GM18861 (cell line): ENCODE measurements at regions not wholly inside any gene's neighbourhood (a gene's known extent, or its start where the extent isn't known, plus 50 kb on each side); places are given as distances from the start of the nearest gene placed in this dataset.
"Not testable (repeated sequence)": the region's sequence is repeated elsewhere in the genome, so short reads cannot be mapped to it uniquely, and the experiment has no call there.

Experiments used
- ATAC-seq: cut with Tn5 transposase; IDR thresholded peaks from one replicate; pipeline ENCODE4 v1.9.1; 2021; ENCODE audit not compliant: unreplicated experiment

- no peak for ATAC-seq
These were observed 98.8 kb upstream of the DPH5 start for GRCh38 chr1:101124405-101124804.

GRCh38 chr1:101123904-101124303 lies 98.3 kb upstream of the DPH5 start:
- not testable (repeated sequence) for ATAC-seq

- peak; percentile 94 for ATAC-seq
These were observed 97.0 kb upstream of the DPH5 start for GRCh38 chr1:101122452-101123166.

GRCh38 chr1:101121975-101122374 lies 96.4 kb upstream of the DPH5 start:
- ATAC-seq = no peak

GRCh38 chr1:101121504-101121903 lies 95.9 kb upstream of the DPH5 start:
- ATAC-seq = no peak

- ATAC-seq = no peak
These were observed 95.3 kb upstream of the DPH5 start for GRCh38 chr1:101120868-101121267.

GRCh38 chr1:101119289-101119688 lies 93.7 kb upstream of the DPH5 start:
- no peak for ATAC-seq

GRCh38 chr1:101116006-101116405 lies 90.4 kb upstream of the DPH5 start:
- no peak for ATAC-seq

- ATAC-seq = no peak
These were observed 89.5 kb upstream of the DPH5 start for GRCh38 chr1:101115112-101115511.

GRCh38 chr1:101114128-101114527 lies 88.5 kb upstream of the DPH5 start:
- ATAC-seq = not testable (repeated sequence)

GRCh38 chr1:101112051-101112780 lies 86.6 kb upstream of the DPH5 start:
- ATAC-seq = peak; percentile 93

- ATAC-seq = no peak
These were observed 85.9 kb upstream of the DPH5 start for GRCh38 chr1:101111461-101111860.

GRCh38 chr1:101109791-101110190 lies 84.2 kb upstream of the DPH5 start:
- ATAC-seq = no peak

- ATAC-seq = no peak
These were observed 82.5 kb upstream of the DPH5 start for GRCh38 chr1:101108111-101108500.

GRCh38 chr1:101107496-101108110 lies 82.0 kb upstream of the DPH5 start:
- no peak for ATAC-seq

- ATAC-seq = no peak
These were observed 80.3 kb upstream of the DPH5 start for GRCh38 chr1:101105877-101106276.

GRCh38 chr1:101102426-101103156 lies 77.0 kb upstream of the DPH5 start:
- ATAC-seq = no peak

GRCh38 chr1:101101360-101101759 lies 75.8 kb upstream of the DPH5 start:
- ATAC-seq = no peak

GRCh38 chr1:101100674-101101073 lies 75.1 kb upstream of the DPH5 start:
- no peak for ATAC-seq

GRCh38 chr1:101098907-101099306 lies 73.3 kb upstream of the DPH5 start:
- no peak for ATAC-seq

- ATAC-seq = no peak
These were observed 72.7 kb upstream of the DPH5 start for GRCh38 chr1:101098327-101098726.
